ENCODE measurements at regions not wholly inside any gene's neighbourhood (a gene's known extent, or its start where the extent isn't known, plus 50 kb on each side); places are given as distances from the start of the nearest gene placed in this dataset.
"Not testable (repeated sequence)": the region's sequence is repeated elsewhere in the genome, so short reads cannot be mapped to it uniquely, and the experiment has no call there.

DNA sequence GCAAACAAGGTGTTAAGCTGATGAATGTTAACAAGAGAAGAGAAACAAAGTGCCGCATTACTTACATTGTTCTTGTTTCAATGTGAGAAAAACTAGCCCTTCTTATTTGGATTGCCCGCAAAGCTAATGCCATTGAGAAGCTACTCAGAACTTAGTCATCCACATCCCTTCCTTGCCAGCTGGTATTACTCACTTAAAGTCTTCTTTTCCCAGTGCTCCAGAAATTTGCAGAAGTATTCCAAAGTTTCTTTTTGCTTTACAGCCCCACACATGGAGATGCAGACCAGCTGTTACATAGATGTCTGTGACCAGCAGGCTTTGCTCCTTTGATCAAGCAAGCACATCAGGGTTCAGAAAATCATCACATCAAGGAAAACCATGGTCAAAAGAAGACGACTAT, 529.0 kb downstream of the TBC1D32 start:
- no peak for DNase-seq (ENCODE audit: low spot score)

- no peak for DNase-seq (ENCODE audit: low spot score)
Measured at GRCh38 chr6:120804612-120805011, 529.7 kb downstream of the TBC1D32 start.

DNA sequence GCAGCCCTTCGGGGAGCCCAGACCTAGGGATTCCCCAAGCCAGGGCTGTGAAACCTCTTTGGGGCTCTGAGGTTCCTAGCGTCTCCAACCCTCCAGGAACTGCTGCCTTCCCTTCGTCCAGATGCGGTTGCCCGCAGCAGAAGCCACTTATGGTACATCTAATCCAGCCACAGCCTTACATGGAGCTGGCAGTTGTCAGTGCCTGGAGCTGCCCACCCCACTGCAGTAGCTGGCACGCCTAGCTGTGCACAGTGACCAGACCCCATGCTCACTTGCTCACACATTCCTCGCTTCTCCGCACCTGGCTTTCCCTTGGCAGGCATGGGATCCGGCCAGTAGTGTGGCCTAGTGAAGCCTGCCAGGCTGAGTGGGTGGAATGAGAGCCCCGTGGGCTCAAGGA, 547.6 kb downstream of the TBC1D32 start:
- no peak for DNase-seq (ENCODE audit: low spot score)

DNA sequence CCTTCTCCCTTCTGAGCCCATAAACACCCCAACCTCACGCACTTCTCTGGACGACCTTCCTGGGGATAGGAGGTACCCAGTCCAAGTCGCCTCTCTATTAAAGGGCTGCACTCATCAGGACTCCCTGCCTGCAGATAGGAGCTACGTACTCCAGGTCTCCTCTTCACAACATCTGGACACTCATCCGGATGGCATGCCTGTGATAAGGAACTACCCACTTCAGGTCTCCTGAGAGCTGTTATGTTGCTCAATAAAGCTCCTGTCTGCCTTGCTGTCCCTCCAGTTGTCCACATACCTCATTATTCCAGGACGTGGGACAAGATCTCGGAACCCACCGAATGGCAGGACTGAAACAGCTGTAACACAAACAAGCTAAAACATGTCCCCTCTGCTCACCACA, 548.0 kb downstream of the TBC1D32 start:
- no peak for DNase-seq (ENCODE audit: low spot score)

GRCh38 chr6:120785459-120786086, 548.7 kb downstream of the TBC1D32 start:
- DNase-seq (ENCODE audit: low spot score), result no peak

DNA sequence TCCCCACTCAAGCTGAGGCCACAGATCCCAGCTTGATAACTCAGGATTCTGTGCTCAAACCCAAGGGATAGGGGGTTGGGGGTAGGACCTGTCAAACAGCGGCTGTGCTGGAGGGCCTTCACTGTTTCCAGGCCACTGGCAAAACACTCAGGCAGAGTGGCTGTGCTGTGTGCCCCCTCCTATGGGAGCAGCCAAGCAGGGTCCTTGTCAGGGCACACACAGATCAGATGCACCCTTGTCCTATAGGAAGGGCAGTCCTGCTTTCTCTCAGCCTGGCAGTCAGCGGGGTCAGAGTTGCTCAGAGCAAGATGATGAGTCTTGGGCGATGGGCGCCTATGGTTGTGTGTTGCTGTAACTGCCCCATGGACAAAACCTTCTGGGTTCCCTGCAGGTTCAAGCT, 554.8 kb downstream of the TBC1D32 start:
- DNase-seq (ENCODE audit: low spot score), result no peak

DNA sequence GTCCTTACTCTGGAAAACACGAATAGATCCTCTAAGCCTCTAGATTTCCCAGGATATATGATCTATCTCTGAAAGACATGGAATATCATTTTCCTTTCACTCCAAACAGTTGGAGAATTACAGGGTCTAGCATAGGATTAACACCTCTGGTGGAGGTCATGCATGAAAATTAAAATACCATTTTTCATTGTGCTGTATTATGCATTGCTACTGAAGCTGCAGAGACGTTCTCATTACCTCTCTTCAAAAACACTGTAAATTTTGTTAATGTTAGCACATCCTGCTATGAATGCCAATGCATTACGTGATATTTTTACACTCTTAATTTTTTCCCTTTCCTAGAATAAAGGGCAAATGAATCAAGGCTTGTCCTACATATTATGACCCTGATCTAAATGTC, 558.6 kb downstream of the TBC1D32 start:
- no peak for DNase-seq (ENCODE audit: low spot score)

GRCh38 chr6:120774275-120774674, 560.0 kb downstream of the TBC1D32 start:
- DNase-seq (ENCODE audit: low spot score), result no peak

DNA sequence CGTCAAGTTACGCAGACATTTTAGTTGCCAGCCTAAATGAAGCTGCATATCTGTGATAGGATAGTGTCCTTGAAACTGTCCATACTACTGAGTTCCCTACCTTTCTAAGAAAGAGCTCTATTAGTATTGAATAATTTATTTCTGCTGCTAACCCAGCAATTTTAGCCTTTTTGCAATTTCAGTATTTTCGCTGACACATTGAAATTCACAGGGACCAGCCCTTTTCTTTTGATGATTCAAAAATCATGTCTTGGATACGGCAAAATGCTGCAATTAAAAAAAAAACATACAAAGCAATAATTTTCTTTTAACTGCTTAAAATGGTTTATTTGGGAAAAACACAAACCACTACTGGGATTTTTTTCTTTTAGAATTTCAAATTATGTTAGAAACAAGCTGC, 563.3 kb downstream of the TBC1D32 start:
- DNase-seq (ENCODE audit: low spot score), result no peak

DNA sequence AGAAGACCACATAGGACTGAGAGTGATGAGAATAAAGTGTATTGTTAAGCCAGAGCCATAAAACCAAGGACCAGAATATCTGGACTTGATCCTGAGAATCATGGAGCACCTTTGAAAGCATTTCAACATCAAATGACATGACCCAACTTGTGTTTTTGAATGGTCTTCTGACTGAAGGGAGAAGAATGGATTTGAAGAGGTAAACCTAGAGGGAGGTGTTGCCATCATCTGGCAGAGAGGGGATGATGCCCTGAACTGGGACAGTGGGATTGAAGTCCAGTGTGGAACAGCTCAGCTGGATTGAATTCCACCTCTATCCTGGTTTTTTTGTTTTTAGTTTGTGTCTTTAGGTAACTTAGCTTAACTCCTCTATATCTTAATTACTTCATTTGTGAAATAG, 570.0 kb downstream of the TBC1D32 start:
- no peak for DNase-seq (ENCODE audit: low spot score)

DNA sequence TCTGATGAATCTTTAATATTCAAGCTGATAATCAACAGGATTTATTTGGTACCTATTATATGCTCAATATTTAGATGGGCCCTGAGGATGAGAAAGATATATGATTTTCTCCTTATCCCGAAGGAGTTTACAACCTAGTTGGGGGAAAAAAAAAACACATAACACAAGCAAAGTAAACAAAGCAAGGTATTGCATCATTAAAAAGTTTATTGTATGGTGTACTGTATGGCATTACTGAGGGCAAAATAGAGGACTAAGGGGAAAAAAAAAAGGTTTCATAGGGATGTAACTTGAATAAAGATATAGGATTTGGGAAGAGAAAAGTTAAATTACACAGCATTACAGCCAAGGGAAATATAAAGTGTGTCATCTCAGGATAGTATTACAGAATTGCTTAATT, 574.7 kb downstream of the TBC1D32 start:
- no peak for DNase-seq (ENCODE audit: low spot score)

DNA sequence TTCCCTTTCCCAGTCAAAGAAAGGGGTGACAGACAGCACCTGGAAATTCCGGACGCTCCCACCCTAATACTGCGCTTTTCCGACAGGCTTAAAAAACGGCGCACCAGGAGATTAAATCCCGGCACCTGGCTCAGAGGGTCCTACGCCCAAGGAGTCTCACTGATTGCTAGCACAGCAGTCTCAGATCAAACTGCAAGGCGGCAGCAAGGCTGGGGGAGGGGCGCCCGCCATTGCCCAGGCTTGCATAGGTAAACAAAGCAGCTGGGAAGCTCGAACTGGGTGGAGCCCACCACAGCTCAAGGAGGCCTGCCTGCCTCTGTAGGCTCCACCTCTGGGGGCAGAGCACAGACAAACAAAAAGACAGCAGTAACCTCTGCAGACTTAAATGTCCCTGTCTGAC, 585.7 kb downstream of the TBC1D32 start:
- DNase-seq (ENCODE audit: low spot score), result not testable (repeated sequence)

DNA sequence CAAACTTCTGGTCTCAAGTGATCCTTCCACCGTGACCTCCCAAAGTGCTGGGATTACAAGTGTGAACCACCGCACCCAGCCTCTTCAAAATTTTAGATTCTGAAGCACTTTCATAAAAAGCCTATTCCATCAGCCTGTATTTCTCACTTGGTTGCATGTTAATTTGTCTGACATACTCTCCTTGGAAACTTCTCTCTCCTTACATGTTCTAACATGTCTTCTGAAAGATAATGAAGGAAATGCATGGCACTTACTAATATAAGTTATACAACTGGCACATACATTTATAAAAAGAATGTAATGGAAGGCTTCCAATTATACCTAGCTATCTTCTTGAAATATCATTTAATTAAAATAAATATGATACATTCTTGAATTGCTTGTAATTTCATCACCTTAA, 597.5 kb downstream of the TBC1D32 start:
- DNase-seq (ENCODE audit: low spot score), result no peak

DNA sequence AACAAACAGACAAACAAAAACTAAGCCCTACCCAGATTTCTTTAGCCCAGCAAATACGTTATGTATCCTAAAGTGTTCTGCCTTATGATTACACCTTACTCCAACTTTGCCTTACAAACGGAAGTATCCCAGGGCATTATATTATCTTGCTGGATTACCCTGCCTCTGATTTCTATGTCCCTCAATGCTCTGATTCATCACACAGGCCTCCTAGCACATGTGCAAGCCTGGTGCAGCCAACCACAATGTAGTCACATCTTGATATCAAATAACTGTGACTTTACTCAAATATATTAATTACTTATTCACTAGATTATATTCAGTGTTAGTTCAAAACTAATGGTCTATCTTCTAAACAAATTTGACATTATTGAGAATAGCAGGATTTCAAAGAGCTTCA, 598.6 kb downstream of the TBC1D32 start:
- DNase-seq (ENCODE audit: low spot score), result no peak

DNA sequence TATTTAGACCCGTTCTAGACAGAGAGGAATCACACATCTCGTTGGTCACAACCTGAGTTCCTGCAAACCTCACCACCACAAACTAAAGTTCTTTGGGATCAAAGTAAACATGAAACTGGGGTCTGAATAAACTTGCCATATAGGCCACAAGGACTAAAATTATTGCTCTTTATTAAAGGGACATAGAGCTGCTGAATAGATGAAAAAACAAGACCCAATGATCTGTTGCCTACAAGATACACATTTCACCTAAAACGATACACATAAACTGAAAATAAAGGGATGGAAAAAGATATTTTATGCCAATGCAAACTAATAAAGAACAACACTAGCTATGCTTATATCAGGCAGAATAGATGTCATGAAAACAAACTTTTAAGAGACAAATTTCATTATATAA, 623.0 kb downstream of the TBC1D32 start:
- no peak for DNase-seq (ENCODE audit: low spot score)

DNA sequence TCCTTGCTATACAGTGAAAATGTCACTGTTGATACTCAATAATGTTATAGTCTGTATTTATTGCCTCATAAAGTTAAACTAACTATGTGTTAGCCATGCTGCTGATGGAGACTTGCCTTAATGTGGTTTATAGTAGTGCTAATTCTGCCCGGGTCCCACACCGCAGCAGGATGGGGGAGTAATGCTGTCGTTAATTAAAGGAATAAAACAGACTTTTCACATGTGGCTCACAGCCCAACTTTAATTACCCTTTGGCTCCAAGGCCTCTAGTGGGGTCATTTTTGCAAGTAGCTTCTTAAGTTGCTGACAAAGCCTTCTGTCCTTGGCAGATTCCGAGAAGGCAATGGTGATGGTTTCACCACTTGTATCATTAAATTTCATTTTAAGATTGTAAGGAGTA, 634.3 kb downstream of the TBC1D32 start:
- DNase-seq (ENCODE audit: low spot score), result no peak

- no peak for DNase-seq (ENCODE audit: low spot score)
Measured at GRCh38 chr6:120686492-120686891, 647.8 kb downstream of the TBC1D32 start.

DNA sequence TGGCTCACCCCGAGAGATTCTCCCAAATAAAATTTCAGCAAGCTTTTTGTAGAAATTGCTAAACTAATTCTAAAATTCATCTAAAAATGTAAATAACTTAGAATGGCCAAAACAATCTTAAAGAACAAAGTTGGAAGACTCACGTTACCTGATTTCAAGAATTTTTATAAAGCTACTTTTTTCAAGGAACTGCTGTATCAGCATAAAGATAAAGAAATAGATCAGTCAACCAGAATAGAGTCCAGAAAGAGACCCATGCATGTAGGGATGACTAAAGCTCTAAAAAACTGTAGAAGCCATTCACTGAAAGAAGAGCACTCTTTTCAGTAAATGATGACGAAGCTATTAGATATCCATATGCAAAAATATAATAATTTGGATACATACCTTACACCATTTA, 652.1 kb downstream of the TBC1D32 start:
- no peak for DNase-seq (ENCODE audit: low spot score)

DNA sequence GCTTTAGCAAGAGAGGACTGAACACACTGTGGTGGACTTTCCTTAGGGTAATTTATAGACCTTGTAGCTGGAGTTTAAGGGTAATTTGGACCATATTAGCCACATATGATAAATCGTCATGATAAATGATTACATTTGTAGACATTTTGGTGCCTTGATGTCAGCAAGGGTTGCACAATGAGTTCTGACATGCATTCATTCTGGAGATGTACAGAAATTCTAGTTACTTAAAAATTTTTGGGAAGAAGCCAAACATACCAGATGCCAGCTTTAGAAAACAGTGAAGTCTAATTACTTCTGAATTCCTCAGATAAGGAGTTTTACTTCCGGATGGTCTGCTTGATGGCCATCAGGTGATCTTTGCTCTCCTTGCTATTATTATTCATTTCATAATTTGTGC, 653.1 kb downstream of the TBC1D32 start:
- DNase-seq (ENCODE audit: low spot score), result no peak

DNA sequence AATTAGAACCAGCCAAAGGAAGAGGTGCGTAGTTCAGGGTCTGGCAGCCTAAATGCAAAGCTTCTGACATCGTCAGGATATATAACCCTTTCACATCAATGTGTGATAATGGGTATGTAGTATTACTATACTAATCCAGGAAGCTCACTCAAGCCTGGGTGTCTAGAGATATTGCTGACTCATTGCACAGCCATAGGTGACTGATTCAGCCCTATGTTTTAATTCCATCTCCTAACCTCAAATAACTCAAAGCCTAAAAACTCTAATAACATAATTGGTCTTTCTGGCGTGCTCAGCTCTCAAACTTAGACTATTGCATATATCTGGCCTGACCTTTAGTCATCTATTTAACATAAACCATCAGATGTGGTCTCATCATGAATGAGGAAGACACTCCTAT, 658.4 kb downstream of the TBC1D32 start:
- no peak for DNase-seq (ENCODE audit: low spot score)

DNA sequence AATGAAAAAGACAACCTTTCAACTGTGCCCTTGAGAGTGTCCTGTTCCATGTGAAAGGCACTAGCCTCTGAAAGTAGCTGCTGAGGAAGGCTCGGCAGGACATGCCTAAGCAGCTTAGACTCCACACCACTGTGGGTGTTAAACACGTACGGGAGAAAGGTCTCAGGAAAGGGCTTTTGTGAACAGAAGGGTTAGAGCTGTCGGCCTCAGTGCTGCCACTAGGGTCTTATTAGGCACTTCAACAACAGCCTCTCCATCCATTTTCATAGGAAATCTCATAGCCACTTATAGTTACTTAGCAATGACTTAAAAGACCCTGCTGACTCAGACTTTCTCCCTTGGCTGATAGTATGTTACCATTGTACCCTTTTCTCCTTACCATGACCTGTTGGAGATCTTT, 662.8 kb downstream of the TBC1D32 start:
- DNase-seq (ENCODE audit: low spot score), result no peak

- no peak for DNase-seq (ENCODE audit: low spot score)
Measured at GRCh38 chr6:120652506-120652905, 681.8 kb downstream of the TBC1D32 start.

GRCh38 chr6:120648713-120649112, 685.6 kb downstream of the TBC1D32 start:
- DNase-seq (ENCODE audit: low spot score), result no peak

DNA sequence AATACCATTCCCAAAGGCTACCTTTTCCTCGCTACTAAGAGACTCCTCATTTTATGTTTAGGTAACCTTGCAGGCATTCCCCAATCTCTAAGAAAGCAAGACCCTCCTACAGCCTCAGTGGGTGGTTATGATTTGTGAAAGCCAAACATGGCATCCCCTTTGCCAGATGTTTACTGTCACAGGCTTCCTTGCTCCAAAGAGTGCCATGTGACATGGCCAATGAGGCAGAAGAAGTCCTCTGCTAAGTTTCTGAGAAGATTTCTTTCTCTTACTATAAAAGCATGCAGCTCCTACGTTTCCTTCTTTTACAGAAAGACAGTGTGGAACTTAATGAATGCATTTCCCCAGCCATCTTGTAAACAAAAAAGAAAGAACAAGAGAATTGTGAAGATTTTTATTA, 688.2 kb downstream of the TBC1D32 start:
- DNase-seq (ENCODE audit: low spot score), result no peak

GRCh38 chr6:120632975-120633374, 701.3 kb downstream of the TBC1D32 start:
- DNase-seq (ENCODE audit: low spot score), result no peak

All from hematopoietic multipotent progenitor cell treated with erythropoietin and hydrocortisone succinate and interleukin-3 and kit ligand, for 17 days (in vitro differentiated cells).